ENCODE measurements at regions not wholly inside any gene's neighbourhood (a gene's known extent, or its start where the extent isn't known, plus 50 kb on each side); places are given as distances from the start of the nearest gene placed in this dataset.

GRCh38 chr5:73256012-73256411 lies 83.0 kb downstream of the TMEM174 start:
- no peak for DNase-seq

- no peak for DNase-seq
Measured at GRCh38 chr5:73254642-73255041, 81.6 kb downstream of the TMEM174 start.

DNA sequence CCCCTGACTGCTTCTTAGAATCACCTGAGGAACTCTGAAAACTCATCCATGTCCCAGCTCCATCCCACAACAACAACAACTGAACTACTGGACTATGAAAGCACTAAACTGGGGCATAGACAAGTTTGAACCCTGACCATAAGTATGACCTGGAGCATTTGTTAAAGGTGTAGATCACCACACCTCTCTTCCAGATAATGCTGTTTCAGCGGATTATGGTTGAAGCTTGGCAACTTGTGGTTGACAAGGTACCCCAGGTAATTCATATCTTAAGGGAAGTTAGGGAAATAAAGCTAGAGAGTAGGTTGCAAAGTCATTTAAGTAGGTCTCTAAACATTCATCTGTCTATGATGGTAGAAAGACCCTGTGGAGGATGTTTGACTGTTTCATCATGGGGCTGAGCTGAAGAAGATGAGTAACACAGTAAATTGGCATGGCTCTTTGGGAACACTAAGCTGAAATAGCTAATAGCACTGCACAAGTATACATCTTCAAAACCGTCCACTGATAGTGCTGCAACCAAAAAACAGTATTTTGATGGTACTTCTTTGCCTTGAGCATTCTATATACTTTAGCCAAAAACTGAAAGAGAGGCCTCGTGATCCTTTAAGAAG lies 80.2 kb downstream of the TMEM174 start:
- no peak for DNase-seq

DNA sequence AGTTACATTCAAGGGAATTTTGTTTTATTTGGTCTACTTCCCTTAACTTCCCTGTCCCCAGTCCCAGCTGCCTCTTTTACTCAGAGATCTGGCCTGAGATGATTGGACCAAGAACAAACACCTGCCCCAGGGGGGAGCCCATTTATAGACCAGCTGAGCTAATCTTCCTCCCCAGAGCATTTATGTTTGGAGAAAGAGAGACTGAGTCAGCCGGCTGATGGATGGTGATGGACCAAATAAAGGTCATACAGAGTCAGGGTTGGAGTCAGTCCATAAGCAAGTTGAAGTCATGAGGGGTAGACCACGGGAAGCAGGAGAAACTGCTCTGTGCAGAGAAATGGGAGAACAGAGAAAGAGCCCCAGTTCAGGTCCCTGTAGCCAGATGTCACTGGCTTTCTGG lies 77.7 kb downstream of the TMEM174 start:
- DNase-seq: no peak

- no peak for DNase-seq
Measured at GRCh38 chr5:73242735-73243134, 69.7 kb downstream of the TMEM174 start.

- no peak for DNase-seq
Measured at GRCh38 chr5:73238873-73239272, 65.9 kb downstream of the TMEM174 start.

GRCh38 chr5:73236541-73237128 lies 63.6 kb downstream of the TMEM174 start:
- no peak for DNase-seq

DNA sequence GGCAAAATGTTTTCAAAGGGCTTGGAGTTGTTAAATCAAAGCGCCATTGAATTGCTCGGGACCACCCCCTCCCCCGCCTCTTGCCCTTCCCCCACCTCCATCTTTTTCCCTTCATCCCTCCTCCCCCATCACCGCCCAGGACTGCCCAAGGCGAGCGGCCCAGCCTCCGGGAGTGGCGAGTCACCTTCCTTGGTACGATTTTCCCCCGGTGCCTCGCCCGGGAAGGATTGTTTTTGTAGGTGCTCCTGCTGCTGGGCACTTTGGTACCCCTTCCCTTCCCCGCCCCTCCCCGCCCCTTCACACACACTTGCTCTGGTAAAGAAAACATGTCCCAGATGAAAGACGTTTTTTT lies 61.2 kb downstream of the TMEM174 start:
- DNase-seq: no peak

GRCh38 chr5:73233461-73234203 lies 60.6 kb downstream of the TMEM174 start:
- DNase-seq: no peak

- no peak for DNase-seq
Measured at GRCh38 chr5:73233053-73233460, 60.1 kb downstream of the TMEM174 start.

DNA sequence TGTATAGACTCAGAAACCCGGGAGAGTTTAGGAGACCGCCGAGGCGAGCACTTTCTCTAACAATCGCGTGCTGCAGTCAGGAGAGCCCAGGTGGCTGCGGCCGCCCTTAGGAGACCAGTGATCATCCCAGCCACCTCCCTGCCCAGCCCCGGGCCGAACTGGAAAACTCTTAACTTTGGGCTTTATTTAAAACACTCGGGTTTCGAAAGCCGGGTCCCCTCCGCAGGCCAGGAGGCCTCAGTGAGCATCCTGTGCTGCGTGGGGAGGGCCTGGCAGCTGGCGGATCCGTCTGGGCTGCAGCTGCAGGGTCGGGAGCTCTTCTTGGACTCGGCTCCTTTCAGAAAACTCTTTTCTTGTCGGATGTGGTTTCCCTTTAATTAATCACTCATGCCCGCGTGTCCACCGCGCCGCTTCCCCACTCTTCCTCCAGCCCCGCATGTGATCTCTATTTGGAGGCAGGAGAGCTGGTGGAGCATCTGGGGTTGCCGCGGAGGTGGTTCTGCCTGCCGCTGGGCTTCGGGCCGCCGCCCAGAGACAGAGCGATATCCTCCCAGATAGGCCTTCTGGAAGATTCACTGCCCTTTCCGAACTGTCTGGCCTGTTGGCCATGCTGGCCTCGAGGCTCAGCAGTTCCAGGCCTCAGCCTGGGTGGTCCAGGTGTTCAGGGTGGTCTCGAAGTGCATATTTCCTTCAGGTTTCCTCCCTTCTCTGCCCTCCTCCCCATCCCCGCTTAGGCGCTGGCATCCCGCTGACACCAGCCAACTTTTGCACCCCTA lies 59.5 kb downstream of the TMEM174 start:
- no peak for DNase-seq

DNA sequence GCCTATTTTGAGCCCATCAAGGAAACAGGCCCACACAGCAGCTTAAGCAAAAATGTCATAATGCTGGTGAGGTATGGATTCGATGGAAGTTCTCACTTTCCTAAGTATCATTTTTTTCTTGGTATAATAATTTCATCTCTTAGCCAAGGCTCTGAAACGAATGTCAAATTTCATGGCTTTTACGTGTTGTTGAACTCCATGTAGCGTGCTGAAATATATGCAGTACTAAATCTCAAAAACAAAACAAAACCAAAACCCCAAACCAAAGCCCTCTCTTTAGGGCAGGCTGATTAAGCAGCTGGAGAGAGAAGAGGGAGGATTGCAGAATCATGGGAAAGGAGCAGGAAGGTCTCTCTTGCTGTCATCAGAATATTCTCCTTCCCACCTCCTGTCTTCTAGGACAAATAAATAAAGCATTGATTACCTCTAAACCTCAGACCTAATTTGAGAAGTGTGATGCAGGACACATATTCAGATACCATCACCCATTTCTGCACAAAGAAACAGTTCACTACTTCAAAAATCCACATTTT lies 58.3 kb downstream of the TMEM174 start:
- DNase-seq: no peak

DNA sequence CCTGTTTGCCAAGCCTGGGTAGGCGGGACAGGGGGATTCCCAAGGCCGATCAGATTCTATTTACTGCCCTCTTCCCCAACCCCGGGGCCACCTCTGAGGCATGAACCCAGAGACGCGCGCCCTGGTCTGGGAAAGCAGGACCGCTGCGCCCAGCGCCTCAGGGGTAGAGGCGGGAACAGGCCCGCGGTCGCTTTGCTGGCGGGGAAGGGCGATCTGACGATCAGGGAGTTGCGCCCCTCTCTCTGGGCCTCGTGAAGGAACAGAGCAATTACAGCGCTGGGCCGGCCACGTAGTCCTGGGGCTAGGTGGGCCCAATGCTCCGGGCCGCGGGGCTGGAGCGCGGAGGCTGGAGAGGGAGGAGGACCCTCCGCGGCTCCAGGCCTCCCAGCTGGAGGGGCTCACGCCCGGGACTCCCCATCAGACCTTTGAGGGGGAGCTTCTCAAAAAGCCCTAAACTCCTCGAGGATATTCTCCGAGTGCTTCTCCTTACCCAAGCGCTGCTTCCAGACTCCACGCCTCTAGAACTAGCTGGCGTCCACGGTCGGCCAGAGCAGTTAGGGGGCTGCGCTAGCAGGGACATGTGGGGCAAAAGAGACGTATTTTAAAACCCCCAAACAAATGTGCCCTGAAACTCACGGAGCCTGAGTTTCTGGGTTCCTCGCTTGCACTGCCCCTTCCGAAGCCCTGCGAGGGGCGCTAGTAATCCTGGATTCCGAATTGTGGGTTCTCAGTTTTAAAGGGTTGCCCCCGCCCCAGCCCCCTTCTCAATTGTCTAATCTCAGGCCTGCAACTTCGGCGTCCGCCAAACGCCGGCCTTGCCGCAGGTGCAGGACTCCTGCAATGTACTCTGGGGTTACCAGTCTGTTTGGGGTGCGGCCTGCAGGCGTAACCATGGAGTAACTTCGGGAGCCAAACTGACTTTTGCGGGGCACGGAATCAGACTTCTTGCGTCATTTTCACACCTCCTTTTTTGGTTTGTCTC lies 57.6 kb downstream of the TMEM174 start:
- DNase-seq: no peak

DNA sequence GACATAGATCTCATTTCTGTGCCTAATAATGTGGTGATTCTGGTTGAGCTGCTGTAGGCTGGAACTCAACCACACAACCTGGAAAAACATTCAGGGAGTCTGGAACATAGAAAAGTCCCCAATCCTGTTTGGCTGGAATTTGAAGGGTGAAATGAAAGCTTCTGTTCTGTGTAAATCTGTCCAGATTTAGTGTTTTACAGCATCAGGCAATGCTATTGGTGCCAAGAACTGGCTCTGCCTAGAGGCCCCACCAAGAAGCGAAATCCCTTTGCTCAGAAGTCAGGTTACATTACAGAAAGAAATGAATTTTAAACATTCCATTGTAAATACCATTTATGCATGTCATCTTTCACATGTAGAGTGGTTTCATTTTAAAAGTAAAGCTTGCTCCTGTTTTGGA lies 56.3 kb downstream of the TMEM174 start:
- no peak for DNase-seq

- DNase-seq: no peak
Measured at GRCh38 chr5:73228052-73228451, 55.1 kb downstream of the TMEM174 start.

Measured in CD4-positive, alpha-beta T cell treated with Interleukin-4 for 1 hour (primary cell).